ENCODE measurements at regions not wholly inside any gene's neighbourhood (a gene's known extent, or its start where the extent isn't known, plus 50 kb on each side); places are given as distances from the start of the nearest gene placed in this dataset.

DNA sequence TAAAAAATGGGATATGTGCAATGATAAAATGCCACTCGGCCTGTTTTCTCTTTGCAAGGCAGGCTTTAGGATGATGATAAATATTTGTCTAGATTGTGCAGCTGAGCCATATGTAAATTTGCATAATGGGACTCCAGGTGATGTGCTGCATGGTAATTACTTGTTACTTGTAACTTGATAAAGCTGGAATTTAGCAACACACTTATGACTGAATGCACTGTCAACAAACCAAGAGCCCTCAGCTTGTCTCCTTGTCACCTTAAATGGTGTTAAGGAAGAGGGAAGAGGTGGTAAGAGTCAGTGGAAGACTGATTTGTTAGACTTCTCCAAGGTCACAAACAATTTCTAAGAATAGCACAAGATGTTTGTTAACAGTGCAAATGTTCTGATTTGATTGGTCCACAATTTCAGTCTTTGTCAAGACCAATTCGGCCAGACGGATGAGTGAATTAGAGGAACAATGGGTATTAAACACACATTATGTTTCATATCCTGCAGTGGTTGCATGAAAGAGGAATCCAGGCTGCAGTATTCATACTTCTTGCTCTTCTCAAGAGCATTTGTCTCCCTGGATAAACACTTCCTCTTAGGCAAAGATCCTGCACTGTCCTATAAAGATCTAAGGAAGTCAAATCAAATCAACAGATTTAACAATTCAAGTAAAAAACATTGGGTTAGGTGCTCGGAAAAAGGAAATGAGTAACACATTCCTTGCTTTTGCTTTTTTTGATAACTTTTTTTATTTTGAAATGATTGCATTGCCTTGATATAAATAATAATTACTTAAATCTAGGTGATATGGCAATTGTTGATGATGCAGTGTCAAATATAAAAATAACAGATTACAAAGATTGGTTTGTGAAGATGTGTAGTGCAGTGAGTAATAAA, 448.3 kb upstream of the DDI1 start:
- Mint-ChIP-seq H3K9me3 (peaks cover 4% of the 10 kb centered on the region), H3K27ac (no peak overlapping the region), H3K4me1 (peaks cover 4% of the 10 kb centered on the region), H3K4me3 (no peak overlapping the region), H3K27me3 (ENCODE audit: insufficient read depth, low read depth) (peaks cover 2% of the 10 kb centered on the region), H3K36me3 (no peaks in the 10 kb centered on the region)
- no peaks in the 10 kb centered on the region for H3K79me2 ChIP-seq (ENCODE audit: low read depth)
- no peak overlapping the region for H3K27ac ChIP-seq
- no peak overlapping the region for H3K4me2 ChIP-seq
- H3K36me3 ChIP-seq, result no peaks in the 10 kb centered on the region
- H3K9ac ChIP-seq, result no peak overlapping the region
- no peaks in the 10 kb centered on the region for H4K20me1 ChIP-seq (ENCODE audit: low read depth)
- no peaks in the 10 kb centered on the region for H3K9me3 ChIP-seq (ENCODE audit: low read depth)
- H3K27me3 ChIP-seq, result no peaks in the 10 kb centered on the region
- DNase-seq (ENCODE audit: low spot score), result no peak
- TF ChIP-seq, protein P1, sequence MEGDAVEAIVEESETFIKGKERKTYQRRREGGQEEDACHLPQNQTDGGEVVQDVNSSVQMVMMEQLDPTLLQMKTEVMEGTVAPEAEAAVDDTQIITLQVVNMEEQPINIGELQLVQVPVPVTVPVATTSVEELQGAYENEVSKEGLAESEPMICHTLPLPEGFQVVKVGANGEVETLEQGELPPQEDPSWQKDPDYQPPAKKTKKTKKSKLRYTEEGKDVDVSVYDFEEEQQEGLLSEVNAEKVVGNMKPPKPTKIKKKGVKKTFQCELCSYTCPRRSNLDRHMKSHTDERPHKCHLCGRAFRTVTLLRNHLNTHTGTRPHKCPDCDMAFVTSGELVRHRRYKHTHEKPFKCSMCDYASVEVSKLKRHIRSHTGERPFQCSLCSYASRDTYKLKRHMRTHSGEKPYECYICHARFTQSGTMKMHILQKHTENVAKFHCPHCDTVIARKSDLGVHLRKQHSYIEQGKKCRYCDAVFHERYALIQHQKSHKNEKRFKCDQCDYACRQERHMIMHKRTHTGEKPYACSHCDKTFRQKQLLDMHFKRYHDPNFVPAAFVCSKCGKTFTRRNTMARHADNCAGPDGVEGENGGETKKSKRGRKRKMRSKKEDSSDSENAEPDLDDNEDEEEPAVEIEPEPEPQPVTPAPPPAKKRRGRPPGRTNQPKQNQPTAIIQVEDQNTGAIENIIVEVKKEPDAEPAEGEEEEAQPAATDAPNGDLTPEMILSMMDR (IDR thresholded peaks at IDR 0.05), result no peak
- no peak for TF ChIP-seq EZH2phosphoT487 (IDR thresholded peaks at IDR 0.05)
- no peak for TF ChIP-seq EZH2 (IDR thresholded peaks at IDR 0.05)
- no peak overlapping the region for H3K4me3 ChIP-seq
- H3F3A ChIP-seq (ENCODE audit: low read depth), result peaks cover 10% of the 10 kb centered on the region
- no peak overlapping the region for H2AFZ ChIP-seq (replicated peaks)
- peaks cover 11% of the 10 kb centered on the region for H3K4me1 ChIP-seq

DNA sequence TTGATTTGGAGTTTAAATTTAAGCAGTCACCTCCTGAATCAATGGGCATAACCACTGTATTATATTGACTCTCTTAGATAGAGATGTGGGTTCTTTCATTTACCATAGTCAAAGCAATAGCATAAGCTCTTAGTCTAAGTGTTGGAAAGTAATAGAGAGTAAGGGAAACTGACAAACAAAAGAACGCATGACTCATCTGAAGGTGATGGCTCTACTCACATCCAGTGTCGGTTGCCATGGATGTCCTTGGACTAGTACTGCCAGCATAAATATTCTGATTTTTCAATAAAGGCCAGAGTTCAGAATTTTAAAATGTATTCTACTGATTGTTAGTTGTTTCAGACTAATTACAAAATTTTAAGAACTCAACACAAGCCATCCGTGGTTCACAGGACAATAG, 444.9 kb upstream of the DDI1 start:
- no peaks in the 10 kb centered on the region for H3K27me3 ChIP-seq
- H3K4me1 ChIP-seq, result no peaks in the 10 kb centered on the region
- Mint-ChIP-seq H3K4me3 (no peak overlapping the region), H3K4me1 (no peaks in the 10 kb centered on the region), H3K27ac (no peak overlapping the region), H3K27me3 (ENCODE audit: insufficient read depth, low read depth) (peaks cover 2% of the 10 kb centered on the region), H3K36me3 (no peaks in the 10 kb centered on the region), H3K9me3 (peaks cover 7% of the 10 kb centered on the region)
- H3K36me3 ChIP-seq, result no peaks in the 10 kb centered on the region
- no peak overlapping the region for H3K4me2 ChIP-seq
- no peaks in the 10 kb centered on the region for H3K79me2 ChIP-seq (ENCODE audit: low read depth)
- no peaks in the 10 kb centered on the region for H4K20me1 ChIP-seq (ENCODE audit: low read depth)
- no peak overlapping the region for H3K27ac ChIP-seq
- no peak overlapping the region for H3K4me3 ChIP-seq
- H2AFZ ChIP-seq (replicated peaks), result no peak overlapping the region
- no peak for TF ChIP-seq EZH2 (IDR thresholded peaks at IDR 0.05)
- TF ChIP-seq, protein P1 (IDR thresholded peaks at IDR 0.05), result no peak
- TF ChIP-seq EZH2phosphoT487 (IDR thresholded peaks at IDR 0.05), result no peak
- H3K9ac ChIP-seq, result no peak overlapping the region
- H3K9me3 ChIP-seq (ENCODE audit: low read depth), result no peaks in the 10 kb centered on the region
- no peaks in the 10 kb centered on the region for H3F3A ChIP-seq (ENCODE audit: low read depth)
- DNase-seq (ENCODE audit: low spot score), result no peak

DNA sequence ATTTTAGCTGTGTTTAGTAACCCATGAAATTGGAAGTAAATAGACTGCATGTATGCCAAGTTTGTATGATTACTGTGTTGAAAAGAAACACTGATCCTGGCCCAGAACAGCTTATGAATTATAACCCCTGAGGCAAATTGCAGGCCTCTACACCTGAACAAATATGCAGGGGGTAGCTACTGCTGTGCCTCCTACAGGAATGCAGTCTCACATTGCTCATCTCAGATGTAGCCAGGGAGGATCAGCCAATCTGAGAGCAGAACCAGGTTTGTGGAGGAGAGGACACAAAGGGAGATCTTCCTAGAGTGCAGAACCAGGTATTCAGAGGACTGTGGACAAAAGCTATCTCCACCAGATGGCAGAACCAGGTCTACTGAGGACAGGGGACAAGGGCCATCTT, 442.2 kb upstream of the DDI1 start:
- H3K4me3 ChIP-seq, result no peak overlapping the region
- H3K4me1 ChIP-seq, result no peaks in the 10 kb centered on the region
- H3K27me3 ChIP-seq, result no peaks in the 10 kb centered on the region
- H3K4me3 Mint-ChIP-seq, result no peak overlapping the region
- peaks cover 5% of the 10 kb centered on the region for H3K27me3 Mint-ChIP-seq (ENCODE audit: insufficient read depth, low read depth)
- no peak overlapping the region for H3K4me2 ChIP-seq
- peaks cover 5% of the 10 kb centered on the region for H3K9me3 Mint-ChIP-seq
- H3K27ac Mint-ChIP-seq, result no peak overlapping the region
- H3K9ac ChIP-seq, result no peak overlapping the region
- no peak overlapping the region for H3K27ac ChIP-seq
- TF ChIP-seq EZH2 (IDR thresholded peaks at IDR 0.05) (no peak), EZH2phosphoT487 (IDR thresholded peaks at IDR 0.05) (no peak)
- TF ChIP-seq, protein P1 (IDR thresholded peaks at IDR 0.05), result no peak
- H3K4me1 Mint-ChIP-seq, result no peaks in the 10 kb centered on the region
- no peak for DNase-seq (ENCODE audit: low spot score)
- no peaks in the 10 kb centered on the region for H3K9me3 ChIP-seq (ENCODE audit: low read depth)
- no peaks in the 10 kb centered on the region for H3K79me2 ChIP-seq (ENCODE audit: low read depth)
- no peaks in the 10 kb centered on the region for H3K36me3 ChIP-seq
- H4K20me1 ChIP-seq (ENCODE audit: low read depth), result no peaks in the 10 kb centered on the region
- H2AFZ ChIP-seq (replicated peaks), result no peak overlapping the region
- H3K36me3 Mint-ChIP-seq, result no peaks in the 10 kb centered on the region
- no peaks in the 10 kb centered on the region for H3F3A ChIP-seq (ENCODE audit: low read depth)
